ENCODE measurements at regions not wholly inside any gene's neighbourhood (a gene's known extent, or its start where the extent isn't known, plus 50 kb on each side); places are given as distances from the start of the nearest gene placed in this dataset.

GRCh38 chr6:16967470-16967817 lies 134.4 kb upstream of the STMND1 start:
- TF ChIP-seq POLR2AphosphoS5 (IDR thresholded peaks at IDR 0.05), result no peak
- TF ChIP-seq CTCF (IDR thresholded peaks at IDR 0.05), result no peak
- no peak for TF ChIP-seq POLR2A (IDR thresholded peaks at IDR 0.05)

Measured in upper lobe of left lung (tissue), 4 donors.